ENCODE measurements at regions not wholly inside any gene's neighbourhood (a gene's known extent, or its start where the extent isn't known, plus 50 kb on each side); places are given as distances from the start of the nearest gene placed in this dataset.

DNA sequence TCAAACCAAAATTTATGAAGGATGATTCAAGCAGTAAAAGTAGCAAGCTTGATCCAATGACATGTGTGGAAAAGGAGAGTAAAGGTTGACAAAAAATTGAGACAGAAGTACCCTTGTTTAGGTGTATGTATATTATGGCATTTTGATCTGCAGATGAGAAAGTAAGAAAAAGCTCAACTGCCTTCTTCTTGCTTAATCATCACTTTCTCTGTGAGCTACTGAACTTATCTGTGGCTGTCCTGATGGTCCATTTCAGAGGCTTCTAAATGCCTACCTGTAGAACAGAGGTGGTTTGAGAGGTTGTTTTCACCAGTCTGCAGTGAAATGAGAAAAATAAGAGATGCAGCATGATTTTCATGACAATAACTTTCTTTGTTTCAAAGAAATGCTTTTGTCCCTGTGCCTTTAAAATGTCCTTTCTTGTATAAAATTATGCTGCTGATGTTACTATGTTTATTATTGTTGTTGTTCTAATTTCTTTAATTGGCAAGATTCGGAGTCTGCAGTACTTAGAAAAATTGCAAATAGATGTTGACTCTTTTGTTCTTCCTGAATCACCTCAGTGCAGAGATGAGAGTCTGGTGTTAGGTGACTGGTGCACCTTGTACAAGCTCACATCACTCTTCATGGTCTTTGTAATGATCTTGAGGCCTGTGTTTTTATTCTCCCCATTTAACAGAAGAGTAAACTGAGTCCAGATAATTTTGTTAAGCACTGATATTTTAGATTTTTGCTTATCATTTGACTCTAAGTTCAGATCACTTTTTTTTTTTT lies 821.9 kb downstream of the VRK1 start:
- no peak for DNase-seq

DNA sequence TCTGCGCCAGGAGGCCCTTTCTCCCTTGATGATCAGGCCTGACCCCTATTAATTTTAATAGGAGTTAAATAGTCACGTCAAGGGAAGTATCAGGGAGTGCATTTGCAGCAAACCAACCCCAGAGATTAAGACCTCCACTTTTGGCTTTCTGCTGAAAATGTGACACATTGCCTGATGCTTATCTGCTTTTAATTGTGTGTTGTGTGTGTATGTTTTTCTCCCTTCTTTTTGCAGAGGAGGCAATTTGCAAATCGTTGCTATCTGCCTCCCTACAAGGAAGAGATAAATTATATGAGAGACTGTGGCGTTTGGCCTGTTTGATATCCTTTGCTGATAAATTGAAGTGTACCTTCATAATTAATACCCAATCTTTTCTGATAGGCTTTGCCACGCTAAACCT lies 822.9 kb downstream of the VRK1 start:
- DNase-seq: no peak

DNA sequence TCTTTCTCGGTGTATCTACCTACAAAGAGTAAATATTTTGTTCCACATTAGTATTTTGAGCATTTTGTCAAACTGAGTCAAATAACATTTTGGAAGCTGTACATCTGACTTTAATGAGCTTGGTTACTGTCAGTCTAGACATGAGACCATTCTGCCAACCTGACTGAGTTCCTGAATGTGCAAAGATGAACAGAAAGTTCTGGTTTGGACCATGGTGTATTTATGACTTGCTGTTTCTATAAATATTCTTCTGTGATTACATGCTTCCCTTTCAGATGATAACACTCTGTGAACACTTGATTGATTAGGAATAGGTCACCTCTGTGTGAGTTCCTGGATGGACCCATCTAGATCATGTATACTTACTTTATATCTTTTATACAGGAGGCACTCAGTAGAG lies 827.8 kb downstream of the VRK1 start:
- DNase-seq: no peak

DNA sequence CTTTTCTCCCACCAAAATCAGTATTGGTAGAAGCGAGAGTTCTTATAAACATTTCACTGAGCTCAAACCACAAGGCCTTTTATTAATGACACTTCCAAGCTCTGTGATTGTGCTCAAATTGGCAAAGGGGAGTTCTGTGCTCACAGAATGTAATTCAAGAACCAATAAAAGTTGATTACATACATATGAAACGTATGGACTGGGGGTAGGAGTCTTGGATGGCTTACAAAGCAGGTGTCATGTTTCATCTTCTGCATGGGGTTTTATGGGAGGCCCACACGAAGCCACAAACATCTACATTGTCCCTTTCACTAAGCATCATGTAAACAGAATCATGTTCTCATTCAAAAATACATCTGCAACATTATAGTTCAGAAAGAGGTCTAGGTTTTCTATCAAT lies 828.3 kb downstream of the VRK1 start:
- no peak for DNase-seq

DNA sequence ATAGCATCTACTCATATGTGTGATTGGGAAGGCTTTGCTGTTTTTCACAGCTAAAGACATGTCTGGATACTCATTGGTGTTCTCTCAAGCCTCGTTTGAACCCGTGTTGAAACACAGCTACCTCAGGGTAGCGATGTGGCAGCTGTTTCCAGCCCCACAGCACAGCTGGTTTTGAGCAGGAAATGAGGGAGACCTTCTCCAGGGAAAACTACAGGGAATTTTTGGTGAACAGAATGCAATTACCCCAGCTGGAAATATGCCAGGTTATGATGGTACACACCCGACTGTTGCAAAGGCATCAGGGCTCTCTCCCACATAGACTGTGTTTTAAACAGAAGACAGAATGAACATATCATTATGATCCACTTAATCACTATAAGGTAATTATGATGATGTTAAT lies 828.9 kb downstream of the VRK1 start:
- DNase-seq: no peak

DNA sequence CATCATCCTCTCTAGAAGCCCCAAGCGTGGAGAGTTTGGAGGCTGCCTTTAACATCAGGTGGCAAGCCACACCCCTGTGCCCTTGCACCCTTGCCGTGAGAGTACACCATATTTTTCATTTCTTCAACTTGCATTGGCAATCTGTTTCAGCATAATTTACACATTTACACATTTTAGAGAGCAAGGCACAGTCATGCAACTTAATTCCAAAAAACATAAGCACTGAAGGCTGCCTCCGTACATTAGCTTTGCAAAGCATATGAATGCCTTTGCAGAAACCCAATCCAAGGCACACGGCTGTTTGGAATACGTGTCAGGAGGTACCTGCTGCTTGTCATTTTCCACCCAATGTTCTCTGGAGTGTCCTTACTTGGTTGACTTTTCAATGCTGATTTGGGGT lies 833.1 kb downstream of the VRK1 start:
- DNase-seq: no peak

DNA sequence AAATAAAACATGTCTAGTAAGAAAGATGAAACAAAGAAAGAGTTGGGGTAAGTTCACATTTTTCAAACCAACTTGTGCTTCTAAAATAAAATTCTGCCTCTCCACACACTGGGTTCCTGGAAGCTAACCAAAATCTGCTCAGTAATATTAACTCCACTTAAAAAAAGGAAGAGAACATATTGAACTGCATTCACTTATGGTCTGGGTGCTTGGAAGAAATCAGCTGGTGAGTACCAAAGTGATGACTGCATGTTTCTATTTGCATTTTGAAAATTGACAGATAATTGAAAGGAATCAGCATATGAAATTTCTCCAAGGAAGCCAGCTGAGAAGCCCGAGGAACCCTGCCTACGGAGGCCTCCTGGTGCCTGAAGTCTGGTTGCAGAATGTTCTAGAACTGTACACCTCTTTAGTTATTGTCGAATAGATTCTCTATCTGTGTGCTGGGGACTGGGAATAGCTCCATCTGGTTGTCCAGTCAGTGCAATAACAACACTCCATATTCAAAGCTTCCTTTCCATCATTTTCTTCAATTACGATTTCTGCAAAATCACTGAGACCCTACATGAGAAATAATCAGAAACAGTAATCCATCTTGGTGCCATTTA lies 836.1 kb downstream of the VRK1 start:
- no peak for DNase-seq

DNA sequence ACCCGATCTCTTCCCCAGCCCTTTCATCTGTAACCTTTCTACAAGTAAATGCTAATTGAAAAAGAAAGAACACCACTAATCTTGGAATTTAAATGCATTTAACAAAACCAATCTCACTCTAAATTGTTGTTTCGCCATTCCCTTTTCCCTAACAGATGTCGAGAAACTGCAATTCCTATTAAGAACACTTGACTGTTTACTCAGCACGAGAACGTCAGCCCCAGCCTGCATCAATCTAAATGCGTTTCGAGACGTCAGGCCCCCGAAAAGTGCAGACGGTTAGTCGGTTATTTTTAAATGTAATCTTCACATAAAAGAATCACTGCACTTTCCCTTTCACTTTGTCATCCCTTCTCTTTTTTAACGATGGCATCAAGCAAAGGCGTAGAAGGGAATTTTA lies 837.6 kb downstream of the VRK1 start:
- DNase-seq: no peak

DNA sequence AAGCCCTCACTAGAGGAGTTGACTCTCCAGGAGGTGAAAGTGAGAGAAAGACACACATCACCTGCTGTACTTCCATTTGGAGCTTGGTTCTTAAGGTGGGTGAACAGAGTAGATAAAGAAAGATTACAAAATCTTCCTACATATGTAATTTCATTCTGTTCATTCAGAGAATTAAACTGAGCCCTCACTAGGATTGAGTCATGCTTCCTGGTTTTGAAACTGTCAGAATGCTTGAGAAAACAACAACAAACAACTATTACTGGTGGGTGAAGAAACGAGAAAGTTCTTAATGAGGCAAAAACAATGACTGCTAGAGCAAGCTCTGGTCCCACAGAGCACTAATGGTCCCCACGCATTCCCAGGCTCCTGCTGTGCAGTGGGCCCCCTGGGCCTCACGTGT lies 841.7 kb downstream of the VRK1 start:
- DNase-seq: no peak

DNA sequence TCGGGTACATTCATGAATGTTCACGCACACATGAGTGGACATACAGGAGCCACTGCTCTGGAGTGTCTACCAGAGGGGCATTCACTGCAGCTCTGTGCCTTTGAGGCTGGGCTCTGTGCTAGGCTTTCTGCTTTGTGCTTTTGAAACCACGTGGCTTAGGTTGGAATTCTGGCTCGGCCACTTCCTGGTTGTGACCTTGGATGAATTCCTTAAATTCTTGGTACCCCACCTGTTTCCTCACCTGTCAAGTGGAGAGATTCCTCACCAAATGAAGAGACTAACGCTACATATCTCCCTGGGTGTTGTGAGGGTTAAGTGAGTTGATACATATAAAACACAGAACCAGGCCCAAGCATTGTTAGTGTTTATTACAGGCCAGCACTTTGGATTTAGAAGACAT lies 842.8 kb downstream of the VRK1 start:
- no peak for DNase-seq

DNA sequence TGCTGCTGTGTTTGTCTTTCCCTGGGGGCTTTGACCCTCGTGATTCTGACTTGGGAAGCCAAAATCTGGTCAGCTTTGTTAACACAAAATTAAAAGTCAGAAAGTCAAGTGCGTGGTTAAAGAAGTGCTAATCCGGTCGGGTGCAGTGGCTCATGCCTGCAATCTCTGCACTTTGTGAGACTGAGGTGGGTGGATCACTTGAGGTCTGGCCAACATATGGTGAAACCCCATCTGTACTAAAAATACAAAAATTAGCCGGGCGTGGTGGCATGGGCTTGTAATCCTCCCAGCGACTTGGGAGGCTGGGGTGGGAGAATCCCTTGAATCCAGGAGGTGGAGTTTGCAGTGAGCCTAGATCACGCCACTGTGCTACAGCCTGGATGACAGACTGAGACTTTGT lies 844.6 kb downstream of the VRK1 start:
- no peak for DNase-seq

DNA sequence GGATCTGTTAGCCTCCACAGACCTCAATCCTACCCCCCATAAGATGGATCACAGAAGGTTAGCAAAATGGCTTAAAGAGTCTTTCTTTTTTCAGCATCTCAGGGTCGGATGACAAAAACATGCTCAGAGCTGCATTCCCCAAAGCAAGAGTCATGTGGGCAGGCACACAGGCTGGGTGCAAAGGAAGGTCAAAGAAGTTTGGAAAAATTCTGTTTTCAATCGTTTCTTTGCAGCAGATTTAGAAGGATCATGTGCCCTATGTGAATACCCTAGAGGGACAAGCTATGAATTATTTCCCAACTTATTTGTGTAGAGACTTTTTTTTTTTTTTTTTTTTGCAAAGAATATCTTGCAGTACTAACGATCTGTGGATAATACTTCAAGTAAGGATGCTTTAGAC lies 845.4 kb downstream of the VRK1 start:
- DNase-seq: no peak

DNA sequence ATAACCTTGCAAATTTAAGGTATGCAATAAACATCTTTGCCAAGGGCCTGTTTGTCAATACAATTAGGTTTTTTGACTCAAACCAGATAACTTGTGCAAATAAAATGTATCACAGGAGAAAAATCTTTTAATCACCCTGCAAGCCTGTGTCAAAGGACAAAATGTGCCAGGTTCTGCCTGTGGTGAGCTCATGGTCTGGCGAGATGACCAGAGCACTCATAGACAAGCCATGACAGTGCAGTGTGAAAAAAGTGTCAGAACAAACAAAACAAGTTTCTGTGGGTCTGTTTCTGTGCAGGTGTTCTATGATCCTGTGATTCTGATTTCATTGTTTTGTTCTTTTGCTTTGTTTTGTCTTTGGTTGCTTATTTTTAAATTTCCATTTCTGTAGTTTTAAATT lies 847.2 kb downstream of the VRK1 start:
- DNase-seq: no peak

DNA sequence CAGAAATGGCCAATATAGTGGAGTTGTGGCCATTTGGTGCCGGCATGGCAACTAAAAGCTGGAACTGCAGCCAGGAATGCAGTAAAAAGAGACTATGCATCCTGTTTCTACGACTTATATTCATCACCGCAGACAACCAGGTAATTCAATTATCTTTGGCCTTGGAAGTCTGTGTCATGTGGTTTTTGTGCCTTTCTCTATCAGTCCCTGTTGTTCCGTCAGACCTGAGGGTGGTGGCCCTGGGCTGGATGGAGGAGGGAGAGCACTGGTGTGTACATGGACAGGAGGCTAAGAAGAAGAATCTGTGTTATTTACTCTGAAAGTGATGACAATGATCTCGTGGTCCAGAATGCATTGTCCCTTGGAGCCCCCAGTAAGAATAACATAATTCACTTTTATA lies 852.6 kb downstream of the VRK1 start:
- no peak for DNase-seq

DNA sequence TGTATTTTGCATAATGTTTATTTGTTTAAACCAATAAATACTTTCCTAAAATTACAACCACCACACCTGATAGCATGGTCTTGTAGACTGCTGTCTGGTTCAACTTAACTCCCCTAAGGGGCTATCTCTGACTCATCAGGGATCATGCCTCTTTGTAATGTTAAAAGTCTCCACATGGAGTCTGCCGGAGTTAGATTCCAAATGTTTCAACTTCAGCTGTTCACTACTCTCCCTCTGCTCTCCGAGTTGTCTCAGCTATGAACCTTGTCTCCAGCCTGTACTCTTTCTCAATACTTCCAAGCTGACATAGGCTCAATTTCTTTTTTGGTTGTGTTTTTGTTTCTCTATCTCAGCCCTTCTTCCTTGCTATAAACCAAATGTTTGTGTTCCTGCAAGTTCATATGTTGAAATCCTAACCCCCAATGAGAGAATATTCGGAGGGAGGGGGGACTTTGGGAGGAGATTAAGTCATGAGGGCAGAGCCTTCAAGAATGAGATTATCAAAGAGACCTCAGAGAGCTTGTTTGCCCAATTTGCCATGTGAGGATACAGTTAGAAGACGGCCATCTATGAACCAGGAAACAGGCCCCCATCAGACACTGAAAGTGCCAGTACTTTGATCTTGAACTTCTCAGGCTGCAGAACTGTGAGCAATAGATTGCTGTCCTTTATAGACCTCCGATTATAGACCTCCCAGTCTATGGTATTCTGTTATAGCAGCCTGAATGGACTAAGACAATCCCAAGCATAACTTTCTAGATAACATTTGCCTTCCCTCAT lies 858.2 kb downstream of the VRK1 start:
- no peak for DNase-seq

DNA sequence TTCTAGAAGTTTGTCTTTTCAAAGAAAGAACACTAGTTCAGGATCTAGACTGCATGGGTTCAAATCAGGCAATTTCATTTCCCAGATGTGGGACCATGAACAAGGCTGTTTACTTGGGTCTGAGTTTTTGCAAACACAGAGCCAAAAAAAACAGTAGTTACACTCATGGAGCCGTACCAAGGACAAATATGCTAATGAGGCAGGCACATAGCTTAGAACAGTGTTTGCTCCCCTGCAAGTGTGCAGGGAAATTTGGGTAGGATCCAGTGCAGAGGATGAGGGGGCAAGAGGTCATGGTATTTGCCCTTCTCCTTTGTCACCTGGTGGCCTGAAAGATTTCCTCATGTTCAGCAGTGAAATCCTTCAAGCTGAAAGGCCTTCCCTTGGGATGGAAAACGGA lies 860.4 kb downstream of the VRK1 start:
- DNase-seq: no peak

DNA sequence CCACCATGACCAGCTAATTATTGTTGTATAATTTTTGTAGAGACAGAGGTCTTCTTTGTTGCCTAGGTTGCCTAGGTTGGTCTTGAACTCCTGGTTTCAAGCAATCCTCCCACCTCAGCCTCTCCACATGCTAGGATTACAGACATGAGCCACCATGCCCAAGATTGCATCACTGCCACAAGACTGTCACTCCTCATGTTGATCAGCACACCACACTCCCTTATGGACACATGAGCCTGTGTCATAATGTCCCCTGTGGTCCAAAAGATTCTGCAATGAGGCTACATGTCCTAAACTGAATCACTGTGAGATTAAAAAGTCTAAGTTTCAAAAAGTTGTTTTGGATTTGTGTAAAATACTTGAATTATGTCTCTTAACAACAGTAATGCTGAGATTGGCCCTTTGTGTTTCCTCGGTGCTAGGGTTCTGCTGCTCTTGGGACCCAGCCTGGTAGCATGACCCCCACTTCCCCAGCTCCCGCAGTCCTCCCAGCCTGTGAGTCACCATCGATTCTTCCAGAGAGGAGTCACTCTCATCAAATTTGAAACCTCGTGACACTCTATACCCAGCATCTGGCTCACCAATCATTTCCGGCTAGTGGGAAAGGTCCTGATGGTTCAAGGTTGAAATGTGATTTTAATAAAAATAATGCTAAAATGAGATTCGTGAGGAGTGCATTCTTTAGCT lies 890.9 kb downstream of the VRK1 start:
- DNase-seq: no peak

DNA sequence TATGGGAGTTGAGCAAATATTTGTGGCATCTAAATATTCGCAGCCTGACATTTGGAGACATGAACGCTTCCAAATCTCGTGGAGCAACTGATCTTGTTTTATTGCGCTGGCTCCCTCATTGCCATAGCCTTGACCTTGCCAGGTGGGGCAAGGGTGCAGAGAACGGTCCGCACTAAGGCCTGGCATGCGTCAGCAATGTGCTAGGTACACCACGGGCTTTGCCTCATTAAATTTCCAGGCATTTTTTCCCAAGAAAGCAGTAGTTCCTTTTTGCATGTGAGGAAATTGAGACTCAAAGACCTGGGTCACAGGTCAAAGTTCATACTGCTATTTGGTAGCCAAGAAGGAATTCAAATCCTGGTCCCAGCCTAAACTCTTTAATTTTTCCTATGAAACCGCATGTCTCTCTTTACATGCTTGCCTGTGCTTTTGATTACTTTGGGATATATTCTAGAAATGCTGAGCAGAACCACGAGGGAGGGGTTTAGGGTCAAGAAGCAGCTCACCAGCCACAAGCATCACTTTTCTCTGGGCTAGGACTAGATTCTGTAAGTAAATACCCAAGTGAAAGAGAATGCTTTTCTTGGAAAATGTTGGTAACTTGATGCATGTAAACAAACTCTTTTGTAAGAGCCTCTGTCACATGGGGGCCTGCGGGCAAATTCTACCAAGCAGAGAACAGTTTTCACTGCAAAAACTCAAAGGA lies 891.6 kb downstream of the VRK1 start:
- no peak for DNase-seq

DNA sequence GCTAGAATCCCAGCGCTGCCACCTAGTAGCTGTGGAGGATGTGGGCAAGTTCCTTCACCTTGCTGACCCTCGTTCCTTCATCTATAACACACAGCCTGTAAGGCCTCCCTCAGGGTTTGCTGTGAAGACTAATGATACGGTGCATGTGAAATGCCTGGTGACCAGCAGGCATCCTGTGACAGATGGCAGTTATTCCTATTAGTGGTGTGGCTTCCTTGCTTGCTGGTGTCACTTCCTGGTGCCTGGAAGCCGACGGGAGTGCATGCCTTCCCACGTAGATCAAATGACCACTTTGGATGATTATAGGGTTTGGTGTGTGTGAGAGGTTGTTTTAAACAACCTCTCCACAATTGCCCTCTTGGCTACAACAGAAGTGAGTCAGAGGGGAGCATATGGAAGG lies 894.9 kb downstream of the VRK1 start:
- DNase-seq: no peak

DNA sequence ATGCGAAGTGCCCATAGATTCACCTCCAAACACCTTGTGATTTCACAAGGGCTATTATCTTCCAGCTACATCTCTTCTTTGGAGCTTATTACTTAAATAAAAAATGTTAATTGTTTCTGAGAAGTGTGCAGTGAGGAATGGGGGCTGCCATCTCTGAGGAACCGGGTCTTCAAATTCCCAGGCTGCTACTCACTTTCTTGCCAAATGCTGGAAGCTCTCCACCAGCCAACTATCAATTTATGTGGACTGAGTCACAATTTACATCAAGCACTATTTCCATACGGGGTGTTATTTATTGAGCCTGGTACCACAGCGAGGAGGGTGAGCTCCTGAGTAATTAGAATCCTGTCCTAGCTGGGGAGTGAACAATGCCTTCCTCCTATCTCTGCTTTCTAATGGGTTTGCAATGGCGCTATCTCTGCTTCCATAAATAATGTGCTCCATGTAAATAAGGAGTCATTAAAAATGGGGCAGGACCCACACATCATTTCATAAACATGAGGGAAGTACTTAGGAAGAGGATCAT lies 898.3 kb downstream of the VRK1 start:
- DNase-seq: no peak

DNA sequence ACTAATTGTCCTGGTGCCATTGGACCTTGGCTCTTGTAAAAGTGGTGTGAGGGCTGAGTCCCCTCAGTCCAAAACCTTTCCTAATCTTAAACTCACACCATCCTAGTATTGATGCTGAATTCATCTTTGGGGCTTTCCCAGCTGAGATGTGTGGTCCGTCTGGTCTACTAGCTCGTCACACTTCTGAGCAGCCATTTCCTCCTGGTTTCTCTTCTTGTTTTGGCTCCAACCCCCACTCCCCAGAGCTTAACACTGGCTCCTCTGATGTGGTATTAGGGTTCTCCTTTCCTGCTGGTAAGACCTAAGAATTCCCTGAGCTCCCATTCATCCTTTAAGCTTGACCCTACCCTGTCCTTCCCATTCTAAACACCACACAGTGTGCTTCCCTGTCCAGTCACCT lies 900.6 kb downstream of the VRK1 start:
- DNase-seq: no peak

DNA sequence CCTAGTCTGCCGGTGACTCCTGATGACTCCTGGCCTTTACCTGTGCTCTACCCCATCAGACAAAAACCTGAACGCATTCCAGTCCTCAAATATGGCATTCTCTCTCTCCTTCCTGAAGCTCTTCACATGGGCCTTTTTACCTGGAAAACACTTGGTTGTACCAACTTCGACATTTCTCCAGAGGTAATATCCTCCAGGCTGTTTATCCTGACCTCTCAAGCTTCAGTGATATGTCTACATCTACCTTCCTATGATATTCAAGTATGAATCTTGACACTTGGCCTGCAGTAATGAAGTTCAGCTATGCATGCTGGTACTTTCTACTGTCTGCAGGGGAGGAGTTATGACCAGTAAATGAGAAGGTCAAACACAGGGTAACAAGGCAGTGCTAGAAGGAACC lies 901.8 kb downstream of the VRK1 start:
- no peak for DNase-seq
